Kidney (tissue), 13 donors: ENCODE measurements at regions not wholly inside any gene's neighbourhood (a gene's known extent, or its start where the extent isn't known, plus 50 kb on each side); places are given as distances from the start of the nearest gene placed in this dataset.

ENCODE experiments used
- DNase-seq, 5 donors: peaks; one replicate each; pipeline ENCODE4 v3.0.0-alpha.2; 2013 to 2020
- FAIRE-seq: peaks from 2 replicates; lab custom pipeline; 2012; peaks lifted over from hg19 to GRCh38; lab: Jason Lieb, UNC
- H3K27ac ChIP-seq, 2 donors: one replicate each; pipeline ENCODE4 v1.7.0; 2013; ENCODE audit warnings: low read depth in 2 of 2, low read length in 2 of 2, inconsistent platforms in 1 of 2
- H3K27me3 ChIP-seq: one replicate; pipeline ENCODE4 v1.7.1; 2013; ENCODE audit warnings: low read length, inconsistent platforms; ENCODE audit not compliant: control insufficient read depth, insufficient read depth
- H3K36me3 ChIP-seq, 3 donors: one replicate each; pipeline versions ENCODE4 v1.7.0 to v1.7.1; 2013; ENCODE audit warnings: low read length in 3 of 3, control low read depth in 1 of 3, inconsistent platforms in 1 of 3; ENCODE audit not compliant: insufficient read depth in 3 of 3, control insufficient read depth in 2 of 3
- H3K4me1 ChIP-seq, 3 donors: one replicate each; pipeline versions ENCODE4 v1.7.0 to v1.7.1; 2013; ENCODE audit warnings: low read length in 3 of 3, inconsistent platforms in 1 of 3, low read depth in 1 of 3; ENCODE audit not compliant: control insufficient read depth in 2 of 3, insufficient read depth in 2 of 3
- H3K4me3 ChIP-seq, 3 donors: one replicate each; pipeline versions ENCODE4 v1.7.0 to v1.8.1; 2013; ENCODE audit warnings: low read length in 3 of 3, control low read depth in 1 of 3, inconsistent platforms in 1 of 3
- H3K9ac ChIP-seq, 3 donors: one replicate each; pipeline versions ENCODE4 v1.7.0 to v1.7.1; 2013; ENCODE audit warnings: low read length in 3 of 3, control low read depth in 1 of 3, inconsistent platforms in 1 of 3
- H3K9me3 ChIP-seq, 3 donors: one replicate each; pipeline versions ENCODE4 v1.7.0 to v1.7.1; 2013; ENCODE audit warnings: low read length in 3 of 3, control low read depth in 1 of 3, inconsistent platforms in 1 of 3; ENCODE audit not compliant: control insufficient read depth in 2 of 3, insufficient read depth in 1 of 3
- CTCF ChIP-seq: IDR thresholded peaks from 3 replicates; pipeline ENCODE4 v1.5.1; 2012; ENCODE audit warnings: mild to moderate bottlenecking, moderate library complexity, borderline replicate concordance; ENCODE audit not compliant: insufficient read depth; ENCODE audit errors: extremely low read depth
- intact Hi-C: fragments of 100-400 bp; cut with DNase I; formaldehyde crosslinking; loops from one replicate; pipeline ENCODE4 v1.11.1; 2022
- donor health status: control.
- donor health status: control.
- donor health status: control.
- donor health status: control.
- donor health status: control.
- donor health status: DM: yes; HTN: yes; CAD: no.
- donor health status: Normal renal cell carcinoma (clear cell type).

GRCh38 chr5:174511714-174512253 lies 212.6 kb upstream of the MSX2 start:
- intact Hi-C loops: no loop called here
- Histone ChIP-seq H3K9me3 (peaks cover 0 to 3% (median 0%) of the 10 kb centered on the region in 3 donors), H3K4me3 (no peak overlapping the region), H3K9ac (no peak overlapping the region), H3K27me3 (no peaks in the 10 kb centered on the region), H3K27ac (no peak overlapping the region), H3K4me1 (no peaks in the 10 kb centered on the region), H3K36me3 (no peaks in the 10 kb centered on the region)
- FAIRE-seq (no peak), DNase-seq (no peak)
- TF ChIP-seq CTCF: no peak

- no peak for FAIRE-seq
Measured at GRCh38 chr5:174514325-174514724, 210.1 kb upstream of the MSX2 start.

GRCh38 chr5:174514983-174515394 lies 209.4 kb upstream of the MSX2 start:
- intact Hi-C loops: no loop called here
- Histone ChIP-seq H3K9ac (no peak overlapping the region), H3K27me3 (no peaks in the 10 kb centered on the region), H3K4me1 (no peaks in the 10 kb centered on the region), H3K36me3 (no peaks in the 10 kb centered on the region), H3K9me3 (peaks cover 0 to 3% (median 0%) of the 10 kb centered on the region in 3 donors), H3K27ac (no peak overlapping the region), H3K4me3 (no peak overlapping the region)
- peak in 4 of 5 donors; percentile 41 to 54 (median 48) for DNase-seq
- no peak for FAIRE-seq
- no peak for TF ChIP-seq CTCF

More at GRCh38 chr5:174514325-174514724, 210.1 kb upstream of the MSX2 start:
- Histone ChIP-seq H3K4me3 (no peak overlapping the region), H3K9me3 (peaks cover 0 to 3% (median 0%) of the 10 kb centered on the region in 3 donors), H3K27ac (no peak overlapping the region), H3K27me3 (no peaks in the 10 kb centered on the region), H3K4me1 (no peaks in the 10 kb centered on the region), H3K36me3 (no peaks in the 10 kb centered on the region), H3K9ac (no peak overlapping the region)
- no peak for TF ChIP-seq CTCF
- DNase-seq: no peak
- intact Hi-C loops: no loop called here

GRCh38 chr5:174516741-174517140 lies 207.6 kb upstream of the MSX2 start:
- Histone ChIP-seq H3K9me3 (peaks cover 0 to 3% (median 0%) of the 10 kb centered on the region in 3 donors), H3K27me3 (peaks cover 3% of the 10 kb centered on the region), H3K4me1 (no peaks in the 10 kb centered on the region), H3K4me3 (no peak overlapping the region), H3K36me3 (no peaks in the 10 kb centered on the region), H3K9ac (no peak overlapping the region), H3K27ac (no peak overlapping the region)
- FAIRE-seq: no peak
- DNase-seq: no peak
- intact Hi-C loops: no loop called here
- no peak for TF ChIP-seq CTCF
